HG03469 (cell line): ENCODE measurements at regions not wholly inside any gene's neighbourhood (a gene's known extent, or its start where the extent isn't known, plus 50 kb on each side); places are given as distances from the start of the nearest gene placed in this dataset.

ENCODE experiments used
- ATAC-seq: cut with Tn5 transposase; IDR thresholded peaks from one replicate; pipeline ENCODE4 v1.9.1; 2021; ENCODE audit warnings: mild to moderate bottlenecking, moderate library complexity, moderate number of reproducible peaks; ENCODE audit not compliant: unreplicated experiment

- ATAC-seq = peak; percentile 81
Measured at GRCh38 chr20:22333885-22334545, 250.4 kb downstream of the FOXA2 start.

- no peak for ATAC-seq
Measured at GRCh38 chr20:22324505-22324904, 259.9 kb downstream of the FOXA2 start.

- ATAC-seq = no peak
Measured at GRCh38 chr20:22322513-22322912, 261.9 kb downstream of the FOXA2 start.

GRCh38 chr20:22321191-22321590 lies 263.2 kb downstream of the FOXA2 start:
- no peak for ATAC-seq

GRCh38 chr20:22320245-22320915 lies 264.0 kb downstream of the FOXA2 start:
- no peak for ATAC-seq

- ATAC-seq = no peak
Measured at GRCh38 chr20:22315771-22316170, 268.6 kb downstream of the FOXA2 start.

- ATAC-seq = no peak
Measured at GRCh38 chr20:22315073-22315472, 269.3 kb downstream of the FOXA2 start.

GRCh38 chr20:22312744-22313346 lies 271.5 kb downstream of the FOXA2 start:
- ATAC-seq = no peak

GRCh38 chr20:22308934-22309333 lies 275.4 kb downstream of the FOXA2 start:
- ATAC-seq = no peak

- ATAC-seq = no peak
Measured at GRCh38 chr20:22307409-22307808, 277.0 kb downstream of the FOXA2 start.

GRCh38 chr20:22305381-22305780 lies 279.0 kb downstream of the FOXA2 start:
- no peak for ATAC-seq

- ATAC-seq = no peak
Measured at GRCh38 chr20:22303523-22303922, 280.8 kb downstream of the FOXA2 start.

- no peak for ATAC-seq
Measured at GRCh38 chr20:22302039-22302438, 282.3 kb downstream of the FOXA2 start.

- ATAC-seq = no peak
Measured at GRCh38 chr20:22293886-22294285, 290.5 kb downstream of the FOXA2 start.

- no peak for ATAC-seq
Measured at GRCh38 chr20:22289442-22289841, 294.9 kb downstream of the FOXA2 start.

- no peak for ATAC-seq
Measured at GRCh38 chr20:22288957-22289356, 295.4 kb downstream of the FOXA2 start.

- no peak for ATAC-seq
Measured at GRCh38 chr20:22288156-22288555, 296.2 kb downstream of the FOXA2 start.

- ATAC-seq = no peak
Measured at GRCh38 chr20:22285555-22285954, 298.8 kb downstream of the FOXA2 start.

GRCh38 chr20:22282696-22283095 lies 301.7 kb downstream of the FOXA2 start:
- no peak for ATAC-seq

- ATAC-seq = no peak
Measured at GRCh38 chr20:22274330-22274729, 310.0 kb downstream of the FOXA2 start.

- ATAC-seq = no peak
Measured at GRCh38 chr20:22268675-22269074, 315.7 kb downstream of the FOXA2 start.

- ATAC-seq = no peak
Measured at GRCh38 chr20:22264917-22265316, 319.5 kb downstream of the FOXA2 start.
